MCF 10A (cell line): ENCODE measurements at regions not wholly inside any gene's neighbourhood (a gene's known extent, or its start where the extent isn't known, plus 50 kb on each side); places are given as distances from the start of the nearest gene placed in this dataset.

Experiments used
- BruUV-seq: library from RNA; stranded (reverse); fragments of 400-500 nt; replicated peaks from 2 replicates; lab custom pipeline; 2021; lab: Mats Ljungman, UMichigan
- CTCF ChIA-PET: fragments of 300-600 bp; sonication (Branson Sonifier 250); formaldehyde crosslinking; extraction: SDS; loops from one replicate; lab custom pipeline; 2021; ENCODE audit warnings: antibody characterized with exemption, inconsistent platforms; lab: Yijun Ruan, JAX
- POLR2A ChIA-PET: fragments of 300-600, 350-650 bp; sonication (Branson Sonifier 250); formaldehyde crosslinking; extraction: SDS; loops from one replicate; lab custom pipeline; 2020; ENCODE audit warnings: antibody characterized with exemption, inconsistent platforms; lab: Yijun Ruan, JAX
- DNase-seq: peaks from one replicate; pipeline ENCODE4 v3.0.0-alpha.2; 2018; ENCODE audit not compliant: unreplicated experiment
- H3K27ac Mint-ChIP-seq: one replicate; pipeline ENCODE4 v1.8.0; 2022; ENCODE audit warnings: mild to moderate bottlenecking, low read depth, mixed read lengths; ENCODE audit not compliant: unreplicated experiment
- H3K27me3 Mint-ChIP-seq: one replicate; pipeline ENCODE4 v1.8.0; 2022; ENCODE audit warnings: mixed read lengths; ENCODE audit not compliant: insufficient read depth, unreplicated experiment
- H3K36me3 Mint-ChIP-seq: one replicate; pipeline ENCODE4 v1.8.0; 2022; ENCODE audit warnings: mild to moderate bottlenecking, moderate library complexity, mixed read lengths; ENCODE audit not compliant: insufficient read depth, unreplicated experiment
- H3K4me1 Mint-ChIP-seq: one replicate; pipeline ENCODE4 v1.8.0; 2022; ENCODE audit warnings: mixed read lengths; ENCODE audit not compliant: insufficient read depth, unreplicated experiment
- H3K4me3 Mint-ChIP-seq: one replicate; pipeline ENCODE4 v1.8.0; 2022; ENCODE audit warnings: mild to moderate bottlenecking, moderate library complexity, mixed read lengths; ENCODE audit not compliant: unreplicated experiment
- H3K9me3 Mint-ChIP-seq: one replicate; pipeline ENCODE4 v1.8.0; 2022; ENCODE audit warnings: mixed read lengths; ENCODE audit not compliant: unreplicated experiment
- CTCF ChIP-seq: fragments of 200-600 bp; IDR thresholded peaks from one replicate; pipeline ENCODE4 v1.8.0; 2022; ENCODE audit warnings: antibody characterized with exemption, mild to moderate bottlenecking; ENCODE audit not compliant: unreplicated experiment
- intact Hi-C: fragments of 100-400 bp; cut with micrococcal nuclease; formaldehyde crosslinking; loops from 2 replicates; pipeline ENCODE4 v1.14.1; 2022

DNA sequence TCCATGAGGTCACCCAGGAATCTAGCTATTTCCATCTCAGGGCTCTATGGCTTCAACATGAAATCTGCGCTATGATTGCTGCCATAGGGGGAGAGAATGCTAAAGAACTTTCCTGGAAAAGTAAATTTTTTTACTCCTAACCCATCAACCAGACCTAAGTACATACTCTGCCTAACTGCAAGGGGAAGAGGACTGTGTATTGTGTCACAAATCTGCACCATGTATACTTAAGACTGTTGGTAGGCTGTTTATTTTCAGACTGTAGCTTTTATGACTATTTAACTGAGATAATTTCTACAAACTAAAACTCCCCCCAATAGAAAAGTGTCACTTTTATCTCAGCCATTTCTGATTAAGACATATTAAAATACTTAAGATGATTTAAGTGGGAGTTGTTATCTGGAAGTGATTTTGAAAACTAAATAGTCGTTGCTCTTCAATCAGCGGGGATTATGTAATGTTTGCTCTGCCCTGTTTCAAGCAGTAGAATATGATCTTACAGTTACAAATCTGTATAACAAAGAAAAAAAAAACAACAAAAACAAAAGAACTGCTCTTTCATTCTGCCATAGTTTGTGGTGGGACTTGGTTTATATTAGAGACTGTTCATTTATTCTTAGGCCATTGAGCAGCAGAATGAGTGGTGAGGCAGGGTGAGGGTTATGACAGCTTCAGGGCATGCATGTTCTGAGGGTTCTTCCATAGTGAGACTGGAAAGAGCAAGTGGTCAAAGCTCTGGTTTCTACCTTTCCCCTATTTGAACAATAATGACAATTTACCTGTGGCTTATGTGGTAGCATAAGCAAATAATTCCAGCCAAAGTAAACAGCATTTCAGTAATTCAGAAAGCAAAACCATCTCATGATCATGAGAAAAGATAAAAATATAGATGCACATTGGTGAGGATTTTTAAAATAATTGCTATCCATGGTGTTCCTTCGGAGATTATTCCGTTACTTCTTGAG is 126.3 kb upstream of the CEP162 start:
- no peak overlapping the region for H3K4me3 Mint-ChIP-seq
- H3K27ac Mint-ChIP-seq: no peak overlapping the region
- CTCF ChIA-PET: interaction anchor here (1.5 kb wide), 1 partner anchor 969 kb away, joined by 6 read pairs; no protein-coding TSS in a partner anchor
- H3K9me3 Mint-ChIP-seq: peaks cover 7% of the 10 kb centered on the region
- POLR2A ChIA-PET: interaction anchor here (0.7 kb wide), 1 partner anchor 240 kb away, joined by 3 read pairs; no protein-coding TSS in a partner anchor
- BruUV-seq: no TSS peak
- DNase-seq: no peak
- intact Hi-C loops: no loop called here
- no peaks in the 10 kb centered on the region for H3K27me3 Mint-ChIP-seq
- H3K36me3 Mint-ChIP-seq: peaks cover 10% of the 10 kb centered on the region
- no peak for TF ChIP-seq CTCF
- H3K4me1 Mint-ChIP-seq: peaks cover 5% of the 10 kb centered on the region

DNA sequence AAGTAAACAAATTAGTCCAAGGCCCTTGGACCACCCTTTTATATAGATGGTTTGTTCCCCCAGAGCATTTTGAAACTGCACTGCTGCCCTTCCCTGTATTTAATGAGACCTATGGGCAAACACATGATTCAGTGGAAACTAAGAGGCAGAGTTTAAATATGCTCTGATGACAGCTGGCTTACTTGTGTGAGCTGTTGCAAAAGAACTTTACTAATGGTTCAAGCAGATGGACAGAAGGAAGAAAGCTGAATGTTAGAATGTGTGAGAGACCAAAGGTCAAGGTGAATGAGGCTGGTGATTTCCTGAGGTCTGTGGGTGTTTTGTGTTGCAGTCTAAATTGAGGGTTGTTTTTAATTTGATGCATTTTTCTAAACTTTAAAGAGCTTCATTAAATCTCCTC is 123.0 kb upstream of the CEP162 start:
- BruUV-seq: no TSS peak
- POLR2A ChIA-PET: no interaction called here
- Mint-ChIP-seq H3K27me3 (no peaks in the 10 kb centered on the region), H3K4me1 (peaks cover 5% of the 10 kb centered on the region), H3K27ac (no peak overlapping the region), H3K4me3 (no peak overlapping the region), H3K36me3 (no peaks in the 10 kb centered on the region), H3K9me3 (peaks cover 6% of the 10 kb centered on the region)
- CTCF ChIA-PET: interaction anchor here (0.6 to 1.1 kb wide), 2 partner anchors 84 to 420 kb away, joined by 3 read pairs; no protein-coding TSS in a partner anchor
- no peak for DNase-seq
- intact Hi-C loops: no loop called here
- no peak for TF ChIP-seq CTCF

- ChIA-PET POLR2A (no interaction called here), CTCF (no interaction called here)
- BruUV-seq: no TSS peak
- Mint-ChIP-seq H3K4me1 (peaks cover 5% of the 10 kb centered on the region), H3K36me3 (no peaks in the 10 kb centered on the region), H3K9me3 (no peaks in the 10 kb centered on the region), H3K27ac (no peak overlapping the region), H3K27me3 (no peaks in the 10 kb centered on the region), H3K4me3 (no peak overlapping the region)
- intact Hi-C loops: loop anchor here (5.0 kb wide), 2 partner anchors 618 to 973 kb away; no protein-coding TSS in a partner anchor
- no peak for TF ChIP-seq CTCF
- DNase-seq: no peak
Observed at GRCh38 chr6:84349542-84349941, 122.1 kb upstream of the CEP162 start.

DNA sequence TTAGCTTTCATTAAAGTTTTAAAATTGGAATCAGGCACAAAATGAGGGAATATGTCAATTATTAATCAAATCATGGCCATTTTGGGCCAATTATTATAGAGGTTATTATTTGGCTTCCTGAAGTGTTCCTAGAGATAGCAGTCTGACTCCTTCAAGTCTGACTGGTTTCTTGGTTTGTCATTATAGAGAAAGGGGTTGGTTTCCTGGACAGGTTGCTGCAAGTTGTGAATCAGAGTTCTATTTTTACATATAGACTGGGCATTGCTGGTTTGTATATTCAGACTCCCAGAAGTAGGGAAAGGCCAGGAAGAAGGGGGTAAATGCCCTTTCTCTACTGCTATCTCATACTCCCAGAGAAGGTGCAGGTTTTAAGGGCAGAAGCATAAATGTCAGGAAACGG is 121.4 kb upstream of the CEP162 start:
- H3K27me3 Mint-ChIP-seq: no peaks in the 10 kb centered on the region
- H3K27ac Mint-ChIP-seq: no peak overlapping the region
- H3K36me3 Mint-ChIP-seq: no peaks in the 10 kb centered on the region
- H3K4me1 Mint-ChIP-seq: peaks cover 5% of the 10 kb centered on the region
- intact Hi-C loops: loop anchor here (5.0 kb wide), 2 partner anchors 618 to 974 kb away; no protein-coding TSS in a partner anchor
- no peak for TF ChIP-seq CTCF
- DNase-seq: no peak
- CTCF ChIA-PET: interaction anchor here (0.6 kb wide), 1 partner anchor 761 kb away, joined by 3 read pairs; no protein-coding TSS in a partner anchor
- POLR2A ChIA-PET: no interaction called here
- no peaks in the 10 kb centered on the region for H3K9me3 Mint-ChIP-seq
- BruUV-seq: no TSS peak
- H3K4me3 Mint-ChIP-seq: no peak overlapping the region
